DOHH2 (cell line): ENCODE measurements at regions not wholly inside any gene's neighbourhood (a gene's known extent, or its start where the extent isn't known, plus 50 kb on each side); places are given as distances from the start of the nearest gene placed in this dataset.

ENCODE experiments used
- H3F3A ChIP-seq: fragments of 200-600 bp; sonication (generic), shearing (Covaris generic); 2 replicates; pipeline ENCODE4 v1.6.0; 2016; ENCODE audit warnings: antibody characterized with exemption, mild to moderate bottlenecking; ENCODE audit not compliant: control insufficient read depth, insufficient read depth
- H3K27ac ChIP-seq: fragments of 200-600 bp; sonication (generic); 2 replicates; pipeline ENCODE4 v1.5.1; 2014; ENCODE audit warnings: low read depth, mild to moderate bottlenecking, low read length, moderate library complexity
- H3K27me3 ChIP-seq: fragments of 200-600 bp; sonication (generic); 2 replicates; pipeline ENCODE4 v1.6.1; 2014; ENCODE audit warnings: mild to moderate bottlenecking, low read length, mixed read lengths; ENCODE audit not compliant: control insufficient read depth
- H3K36me3 ChIP-seq: fragments of 200-600 bp; sonication (generic); 2 replicates; pipeline ENCODE4 v1.6.1; 2014; ENCODE audit warnings: mild to moderate bottlenecking, low read length, moderate library complexity, mixed read lengths; ENCODE audit not compliant: control insufficient read depth
- H3K4me1 ChIP-seq: fragments of 200-600 bp; sonication (generic); 2 replicates; pipeline ENCODE4 v1.6.1; 2014; ENCODE audit warnings: mild to moderate bottlenecking, low read length, mixed read lengths; ENCODE audit not compliant: control insufficient read depth
- H3K4me2 ChIP-seq: fragments of 200-600 bp; sonication (generic); 2 replicates; pipeline ENCODE4 v1.6.0; 2014; ENCODE audit warnings: mild to moderate bottlenecking, low read length, moderate library complexity
- H3K4me3 ChIP-seq: fragments of 200-600 bp; sonication (generic); 2 replicates; pipeline ENCODE4 v1.5.1; 2014; ENCODE audit warnings: mild to moderate bottlenecking, low read length, mixed read lengths
- H3K79me2 ChIP-seq: fragments of 200-600 bp; sonication (generic); 2 replicates; pipeline ENCODE4 v1.6.1; 2014; ENCODE audit warnings: mild to moderate bottlenecking, low read length, mixed read lengths; ENCODE audit not compliant: control insufficient read depth
- H3K9me2 ChIP-seq: fragments of 200-600 bp; sonication (generic); replicated peaks from 2 replicates; pipeline ENCODE4 v1.6.1; 2014; ENCODE audit warnings: mild to moderate bottlenecking, low read length, mixed read lengths; ENCODE audit not compliant: control insufficient read depth
- H3K9me3 ChIP-seq: fragments of 200-600 bp; sonication (generic); 2 replicates; pipeline ENCODE4 v1.6.1; 2014; ENCODE audit warnings: antibody characterized with exemption, low read length, mixed read lengths; ENCODE audit not compliant: control insufficient read depth, insufficient read depth
- H4K20me1 ChIP-seq: fragments of 200-600 bp; sonication (generic); 2 replicates; pipeline ENCODE4 v1.6.0; 2014; ENCODE audit warnings: low read depth, mild to moderate bottlenecking, antibody characterized with exemption, low read length, moderate library complexity; ENCODE audit not compliant: control insufficient read depth, insufficient read depth
- CTCF ChIP-seq: fragments of 200-600 bp; sonication (generic); IDR thresholded peaks from one replicate; pipeline ENCODE4 v1.5.1; 2014; ENCODE audit warnings: antibody characterized with exemption, mild to moderate bottlenecking, low read depth, low read length; ENCODE audit not compliant: poor library complexity, severe bottlenecking
- EZH2phosphoT487 ChIP-seq: fragments of 200-600 bp; sonication (generic); IDR thresholded peaks from 2 replicates; pipeline ENCODE4 v1.6.1; 2017; ENCODE audit warnings: borderline replicate concordance, mild to moderate bottlenecking, antibody characterized with exemption, low read length, moderate library complexity, mixed read lengths

GRCh38 chr9:24416136-24416535, 129.6 kb downstream of the IZUMO3 start:
- H3K4me1 ChIP-seq: no peaks in the 10 kb centered on the region
- TF ChIP-seq EZH2phosphoT487: no peak
- TF ChIP-seq CTCF: no peak
- H3K27me3 ChIP-seq: no peaks in the 10 kb centered on the region
- no peaks in the 10 kb centered on the region for H3K9me2 ChIP-seq
- no peak overlapping the region for H3K27ac ChIP-seq
- H3K79me2 ChIP-seq: no peaks in the 10 kb centered on the region
- H3K4me2 ChIP-seq: no peak overlapping the region
- H3K9me3 ChIP-seq: no peaks in the 10 kb centered on the region
- H3F3A ChIP-seq: no peaks in the 10 kb centered on the region
- no peaks in the 10 kb centered on the region for H4K20me1 ChIP-seq
- no peaks in the 10 kb centered on the region for H3K36me3 ChIP-seq
- no peak overlapping the region for H3K4me3 ChIP-seq

- H3K27me3 ChIP-seq: no peaks in the 10 kb centered on the region
- H3K4me1 ChIP-seq: no peaks in the 10 kb centered on the region
- no peak for TF ChIP-seq EZH2phosphoT487
- H4K20me1 ChIP-seq: no peaks in the 10 kb centered on the region
- H3K79me2 ChIP-seq: no peaks in the 10 kb centered on the region
- H3K4me3 ChIP-seq: no peak overlapping the region
- no peaks in the 10 kb centered on the region for H3K9me3 ChIP-seq
- H3K27ac ChIP-seq: no peak overlapping the region
- H3K36me3 ChIP-seq: no peaks in the 10 kb centered on the region
- H3K4me2 ChIP-seq: no peak overlapping the region
- H3F3A ChIP-seq: no peaks in the 10 kb centered on the region
- H3K9me2 ChIP-seq: no peaks in the 10 kb centered on the region
These were observed 132.0 kb downstream of the IZUMO3 start for GRCh38 chr9:24413651-24414050.

- Histone ChIP-seq H4K20me1 (no peaks in the 10 kb centered on the region), H3K79me2 (no peaks in the 10 kb centered on the region), H3K27ac (no peak overlapping the region), H3K4me1 (no peaks in the 10 kb centered on the region), H3K27me3 (no peaks in the 10 kb centered on the region), H3K4me3 (no peak overlapping the region), H3F3A (no peaks in the 10 kb centered on the region), H3K4me2 (no peak overlapping the region), H3K9me3 (no peaks in the 10 kb centered on the region), H3K36me3 (no peaks in the 10 kb centered on the region), H3K9me2 (no peaks in the 10 kb centered on the region)
- no peak for TF ChIP-seq CTCF
- no peak for TF ChIP-seq EZH2phosphoT487
These were observed 147.2 kb downstream of the IZUMO3 start for GRCh38 chr9:24398466-24398865.

DNA sequence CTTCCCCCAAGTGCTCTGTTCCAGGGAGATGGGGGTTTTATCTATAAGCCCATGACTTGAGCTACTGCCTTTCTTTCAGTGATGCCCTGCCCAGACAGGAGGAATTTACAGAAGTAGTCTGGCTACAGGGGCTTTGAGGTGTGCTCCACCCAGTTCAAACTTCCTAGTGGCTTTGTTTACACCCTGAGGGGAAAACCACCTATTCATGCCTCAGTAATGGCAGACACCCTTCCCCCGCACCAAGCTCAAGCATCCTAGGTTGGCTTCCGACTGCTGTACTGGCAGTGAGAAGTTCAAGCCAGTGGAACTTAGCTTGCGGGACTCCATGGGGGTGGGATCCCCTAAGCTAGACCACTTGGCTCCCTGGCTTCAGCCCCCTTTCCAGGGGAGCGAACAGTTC, 154.6 kb downstream of the IZUMO3 start:
- no peak overlapping the region for H3K27ac ChIP-seq
- no peak for TF ChIP-seq EZH2phosphoT487
- TF ChIP-seq CTCF: no peak
- H3F3A ChIP-seq: no peaks in the 10 kb centered on the region
- no peak overlapping the region for H3K4me2 ChIP-seq
- H3K79me2 ChIP-seq: no peaks in the 10 kb centered on the region
- no peaks in the 10 kb centered on the region for H3K9me2 ChIP-seq
- no peaks in the 10 kb centered on the region for H4K20me1 ChIP-seq
- peaks cover 5% of the 10 kb centered on the region; the same call in 1 of the 2 replicates for H3K9me3 ChIP-seq
- H3K36me3 ChIP-seq: no peaks in the 10 kb centered on the region
- no peak overlapping the region for H3K4me3 ChIP-seq
- H3K27me3 ChIP-seq: no peaks in the 10 kb centered on the region
- no peaks in the 10 kb centered on the region for H3K4me1 ChIP-seq
